Trophoblast cell (in vitro differentiated cells and primary cell): ENCODE measurements at regions not wholly inside any gene's neighbourhood (a gene's known extent, or its start where the extent isn't known, plus 50 kb on each side); places are given as distances from the start of the nearest gene placed in this dataset.

Experiments
- DNase-seq, 2 donors: peaks; one replicate each; pipeline ENCODE4 v3.0.0-alpha.2; 2016
- H2AFZ ChIP-seq: 2 replicates; pipeline ENCODE4 v1.6.1; 2013; ENCODE audit warnings: low read length, moderate library complexity, mild to moderate bottlenecking; ENCODE audit not compliant: insufficient read depth, poor library complexity
- H2AK5ac ChIP-seq: 2 replicates; pipeline ENCODE4 v1.6.1; 2013; ENCODE audit warnings: mild to moderate bottlenecking, low read length
- H2BK120ac ChIP-seq: 2 replicates; pipeline ENCODE4 v1.6.1; 2013; ENCODE audit warnings: low read length, mild to moderate bottlenecking, moderate library complexity; ENCODE audit not compliant: insufficient read depth, poor library complexity
- H2BK12ac ChIP-seq: 2 replicates; pipeline ENCODE4 v1.6.1; 2013; ENCODE audit warnings: mild to moderate bottlenecking, low read length, moderate library complexity
- H2BK5ac ChIP-seq: 2 replicates; pipeline ENCODE4 v1.6.1; 2013; ENCODE audit warnings: low read length, low read depth, moderate library complexity, mild to moderate bottlenecking; ENCODE audit not compliant: poor library complexity
- H3K14ac ChIP-seq: 2 replicates; pipeline ENCODE4 v1.6.1; 2013; ENCODE audit warnings: mild to moderate bottlenecking, low read length
- H3K18ac ChIP-seq: 2 replicates; pipeline ENCODE4 v1.6.1; 2013; ENCODE audit warnings: mild to moderate bottlenecking, low read length
- H3K23ac ChIP-seq: 2 replicates; pipeline ENCODE4 v1.6.1; 2013; ENCODE audit warnings: low read length
- H3K27ac ChIP-seq: 2 replicates; pipeline ENCODE4 v1.5.1; 2013; ENCODE audit warnings: low read depth, mild to moderate bottlenecking, inconsistent platforms, low read length, moderate library complexity
- H3K27me3 ChIP-seq: 2 replicates; pipeline ENCODE4 v1.6.1; 2013; ENCODE audit warnings: inconsistent platforms, mild to moderate bottlenecking, low read length, moderate library complexity; ENCODE audit not compliant: insufficient read depth
- H3K36me3 ChIP-seq, 2 experiments: 1 replicate in 1 of 2; 2 replicates in 1 of 2; pipeline ENCODE4 v1.6.1; 2013; ENCODE audit warnings: low read length in 2 of 2, mild to moderate bottlenecking in 2 of 2, moderate library complexity in 1 of 2; ENCODE audit not compliant: insufficient read depth in 2 of 2, control insufficient read depth in 1 of 2
- H3K4ac ChIP-seq: 2 replicates; pipeline ENCODE4 v1.6.1; 2013; ENCODE audit warnings: low read depth, mild to moderate bottlenecking, low read length, moderate library complexity
- H3K4me1 ChIP-seq, 2 experiments: 1 replicate in 1 of 2; 2 replicates in 1 of 2; pipeline ENCODE4 v1.6.1; 2013; ENCODE audit warnings: low read length in 2 of 2, mild to moderate bottlenecking in 2 of 2, moderate library complexity in 1 of 2; ENCODE audit not compliant: insufficient read depth in 2 of 2, control insufficient read depth in 1 of 2
- H3K4me2 ChIP-seq: 2 replicates; pipeline ENCODE4 v1.6.1; 2013; ENCODE audit warnings: inconsistent platforms, mild to moderate bottlenecking, low read length, moderate library complexity
- H3K4me3 ChIP-seq: 2 replicates; pipeline ENCODE4 v1.5.1; 2013; ENCODE audit warnings: mild to moderate bottlenecking, low read depth, low read length, inconsistent platforms
- H3K79me1 ChIP-seq: one replicate; pipeline ENCODE4 v1.6.1; 2013; ENCODE audit warnings: low read length
- H3K79me2 ChIP-seq: 2 replicates; pipeline ENCODE4 v1.6.1; 2013; ENCODE audit warnings: low read length, mild to moderate bottlenecking; ENCODE audit not compliant: control insufficient read depth, insufficient read depth, poor library complexity
- H3K9ac ChIP-seq: 2 replicates; pipeline ENCODE4 v1.6.1; 2013; ENCODE audit warnings: mild to moderate bottlenecking, low read length
- H3K9me3 ChIP-seq: 2 replicates; pipeline ENCODE4 v1.6.1; 2013; ENCODE audit warnings: low read depth, mild to moderate bottlenecking, control low read depth, inconsistent platforms, low read length; ENCODE audit not compliant: insufficient read depth
- H4K12ac ChIP-seq: 2 replicates; pipeline ENCODE4 v1.6.1; 2013; ENCODE audit warnings: low read depth, mild to moderate bottlenecking, low read length, moderate library complexity
- H4K8ac ChIP-seq: 2 replicates; pipeline ENCODE4 v1.6.1; 2013; ENCODE audit warnings: low read depth, mild to moderate bottlenecking, low read length, moderate library complexity
- H4K91ac ChIP-seq: one replicate; pipeline ENCODE4 v1.6.1; 2013; ENCODE audit warnings: low read depth, mild to moderate bottlenecking, low read length, moderate library complexity
- WGBS: extraction: QIAGEN DNeasy Blood & Tissue Kit; methylation state at CpG from one replicate; pipeline ENCODE4 v1.1.7; 2013; ENCODE audit warnings: missing lambda C conversion rate; ENCODE audit not compliant: insufficient read length, insufficient coverage; ENCODE audit errors: extremely low coverage; 5-methylcytosine and 5-hydroxymethylcytosine counted together

GRCh38 chr4:168019019-168019651, 73.2 kb upstream of the ANXA10 start:
- Histone ChIP-seq H3K27me3 (no peaks in the 10 kb centered on the region), H3K23ac (no peak overlapping the region)
- WGBS: no CpG with 5 or more reads among the region's 1 CpG

DNA sequence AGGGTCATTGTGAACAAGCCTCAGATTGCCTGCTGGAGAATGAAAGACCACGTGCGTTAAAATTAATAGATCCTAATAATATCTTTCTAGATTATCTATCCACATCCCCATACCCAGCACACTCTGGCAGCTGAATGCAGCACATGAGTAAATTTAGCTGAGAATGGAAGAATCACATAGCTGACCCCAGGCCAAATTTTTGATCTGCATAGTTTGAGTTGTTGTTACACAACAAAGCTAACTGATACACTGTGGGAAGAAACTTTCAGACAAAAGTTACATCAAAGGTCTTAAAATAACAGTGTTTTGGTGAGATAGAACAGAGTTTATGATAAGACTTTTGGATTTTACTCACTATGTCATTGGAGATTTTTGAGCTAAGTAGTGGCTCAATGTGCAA, 72.4 kb upstream of the ANXA10 start:
- Histone ChIP-seq H3K36me3 (peaks cover 0 to 2% of the 10 kb centered on the region in 2 experiments), H3K4me1 (no peaks in the 10 kb centered on the region), H2BK5ac (no peak overlapping the region), H3K4me2 (no peak overlapping the region), H3K14ac (no peak overlapping the region), H3K9me3 (no peaks in the 10 kb centered on the region), H3K4me3 (no peak overlapping the region), H3K18ac (no peak overlapping the region), H3K9ac (no peak overlapping the region), H3K27ac (no peak overlapping the region), H2BK120ac (no peak overlapping the region), H4K8ac (no peak overlapping the region), H3K4ac (no peak overlapping the region), H2BK12ac (no peak overlapping the region), H4K91ac (no peak overlapping the region), H2AFZ (no peak overlapping the region), H2AK5ac (no peak overlapping the region), H3K27me3 (no peaks in the 10 kb centered on the region), H3K23ac (no peak overlapping the region), H3K79me1 (no peaks in the 10 kb centered on the region), H4K12ac (no peak overlapping the region), H3K79me2 (no peaks in the 10 kb centered on the region)
- peak; percentile 74 to 92 for DNase-seq
- WGBS: no CpG with 5 or more reads among the region's 2 CpGs

More at GRCh38 chr4:168019019-168019651, 73.2 kb upstream of the ANXA10 start:
- Histone ChIP-seq H3K36me3 (peaks cover 0 to 2% of the 10 kb centered on the region in 2 experiments), H3K27ac (no peak overlapping the region), H3K79me2 (no peaks in the 10 kb centered on the region), H3K9ac (no peak overlapping the region), H2AK5ac (no peak overlapping the region), H3K4ac (no peak overlapping the region), H3K4me2 (no peak overlapping the region), H2AFZ (no peak overlapping the region), H3K79me1 (no peaks in the 10 kb centered on the region), H4K91ac (no peak overlapping the region), H3K18ac (no peak overlapping the region), H3K14ac (no peak overlapping the region), H3K4me1 (no peaks in the 10 kb centered on the region), H2BK5ac (no peak overlapping the region), H4K12ac (no peak overlapping the region), H3K9me3 (no peaks in the 10 kb centered on the region), H2BK12ac (no peak overlapping the region), H3K4me3 (no peak overlapping the region), H4K8ac (no peak overlapping the region), H2BK120ac (no peak overlapping the region)
- DNase-seq: peak; percentile 33 to 70

- no peak overlapping the region for H2BK12ac ChIP-seq
- no peak overlapping the region for H3K4ac ChIP-seq
- H3K27me3 ChIP-seq: no peaks in the 10 kb centered on the region
- no peak overlapping the region for H2AFZ ChIP-seq
- no peak overlapping the region for H3K23ac ChIP-seq
- no peak overlapping the region for H3K9ac ChIP-seq
- no peak overlapping the region for H2BK5ac ChIP-seq
- H4K12ac ChIP-seq: no peak overlapping the region
- no peak overlapping the region for H3K14ac ChIP-seq
- H3K36me3 ChIP-seq: peaks cover 0 to 2% of the 10 kb centered on the region in 2 experiments
- no peak overlapping the region for H2BK120ac ChIP-seq
- H3K18ac ChIP-seq: no peak overlapping the region
- H3K4me1 ChIP-seq: no peaks in the 10 kb centered on the region
- H3K27ac ChIP-seq: no peak overlapping the region
- no peak overlapping the region for H3K4me3 ChIP-seq
- H3K79me1 ChIP-seq: no peaks in the 10 kb centered on the region
- peak; percentile 38 to 90 for DNase-seq
- H4K91ac ChIP-seq: no peak overlapping the region
- no peaks in the 10 kb centered on the region for H3K9me3 ChIP-seq
- H3K79me2 ChIP-seq: no peaks in the 10 kb centered on the region
- H3K4me2 ChIP-seq: no peak overlapping the region
- WGBS: no CpG with 5 or more reads among the region's 1 CpG
- no peak overlapping the region for H2AK5ac ChIP-seq
- H4K8ac ChIP-seq: no peak overlapping the region
Observed at GRCh38 chr4:168021666-168022065, 70.7 kb upstream of the ANXA10 start.

DNA sequence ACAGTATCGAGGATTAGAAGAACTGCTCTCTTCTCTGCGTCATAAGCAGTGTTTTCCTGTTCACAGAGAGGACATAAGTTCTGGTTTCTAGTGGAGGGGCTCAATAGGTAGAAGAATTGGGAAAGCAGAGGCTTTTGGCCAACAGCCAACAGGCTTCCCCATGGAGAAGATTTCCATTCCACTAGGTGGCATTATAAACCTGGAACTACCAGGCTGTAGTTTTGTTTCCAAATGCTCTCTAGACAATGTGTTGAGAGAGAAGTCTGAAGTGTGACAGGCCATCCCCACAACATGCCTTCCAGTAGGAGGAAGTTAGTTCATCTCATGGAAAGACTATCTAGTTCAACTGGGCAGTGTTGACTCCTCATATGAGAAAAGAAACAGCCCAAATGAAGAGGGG, 63.8 kb upstream of the ANXA10 start:
- Histone ChIP-seq H2BK5ac (no peak overlapping the region), H3K36me3 (no peaks in the 10 kb centered on the region), H2AK5ac (no peak overlapping the region), H2BK12ac (no peak overlapping the region), H3K79me2 (no peaks in the 10 kb centered on the region), H4K8ac (no peak overlapping the region), H2AFZ (no peak overlapping the region), H3K18ac (no peak overlapping the region), H3K9me3 (peaks cover 1% of the 10 kb centered on the region), H4K91ac (no peak overlapping the region), H3K23ac (no peak overlapping the region), H3K4me3 (no peak overlapping the region), H3K4me1 (no peaks in the 10 kb centered on the region), H2BK120ac (no peak overlapping the region), H3K9ac (no peak overlapping the region), H3K4me2 (no peak overlapping the region), H3K4ac (no peak overlapping the region), H4K12ac (no peak overlapping the region), H3K14ac (no peak overlapping the region), H3K27me3 (no peaks in the 10 kb centered on the region), H3K27ac (no peak overlapping the region), H3K79me1 (no peaks in the 10 kb centered on the region)
- DNase-seq: peak in 1 of 2 donors; percentile 14
- no CpG with 5 or more reads among the region's 2 CpGs for WGBS
